ENCODE measurements at regions not wholly inside any gene's neighbourhood (a gene's known extent, or its start where the extent isn't known, plus 50 kb on each side); places are given as distances from the start of the nearest gene placed in this dataset.

DNA sequence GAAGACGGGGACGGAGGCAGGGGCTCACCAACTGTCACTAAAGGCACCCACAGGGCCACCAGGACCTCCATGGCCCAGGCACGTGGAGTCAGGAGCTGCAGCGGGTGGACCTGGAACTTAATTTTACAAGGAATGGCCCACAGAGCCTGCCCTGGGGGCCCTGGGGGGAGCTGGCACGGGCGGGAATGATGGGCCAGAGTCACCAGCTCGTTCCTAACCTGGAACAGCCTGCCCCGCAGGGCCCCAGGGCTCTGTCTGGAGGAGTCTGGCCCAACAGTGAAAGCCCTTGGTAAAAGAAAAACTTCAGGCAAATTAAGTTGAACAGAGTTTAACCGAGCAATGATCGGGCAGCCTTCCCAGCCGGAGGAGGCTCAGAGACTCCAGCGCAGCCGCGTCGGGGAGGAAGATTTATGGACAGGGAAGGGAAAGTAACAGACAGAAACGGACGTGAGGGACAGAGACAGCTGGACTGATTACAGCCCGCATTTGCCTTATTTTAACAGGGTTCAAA, 118.4 kb upstream of the TMEM18 start:
- H3K36me3 Mint-ChIP-seq (ENCODE audit: unreplicated experiment), result peaks cover 11% of the 10 kb centered on the region
- H3K27ac Mint-ChIP-seq (ENCODE audit: unreplicated experiment), result no peak overlapping the region
- TF ChIP-seq, protein P1, sequence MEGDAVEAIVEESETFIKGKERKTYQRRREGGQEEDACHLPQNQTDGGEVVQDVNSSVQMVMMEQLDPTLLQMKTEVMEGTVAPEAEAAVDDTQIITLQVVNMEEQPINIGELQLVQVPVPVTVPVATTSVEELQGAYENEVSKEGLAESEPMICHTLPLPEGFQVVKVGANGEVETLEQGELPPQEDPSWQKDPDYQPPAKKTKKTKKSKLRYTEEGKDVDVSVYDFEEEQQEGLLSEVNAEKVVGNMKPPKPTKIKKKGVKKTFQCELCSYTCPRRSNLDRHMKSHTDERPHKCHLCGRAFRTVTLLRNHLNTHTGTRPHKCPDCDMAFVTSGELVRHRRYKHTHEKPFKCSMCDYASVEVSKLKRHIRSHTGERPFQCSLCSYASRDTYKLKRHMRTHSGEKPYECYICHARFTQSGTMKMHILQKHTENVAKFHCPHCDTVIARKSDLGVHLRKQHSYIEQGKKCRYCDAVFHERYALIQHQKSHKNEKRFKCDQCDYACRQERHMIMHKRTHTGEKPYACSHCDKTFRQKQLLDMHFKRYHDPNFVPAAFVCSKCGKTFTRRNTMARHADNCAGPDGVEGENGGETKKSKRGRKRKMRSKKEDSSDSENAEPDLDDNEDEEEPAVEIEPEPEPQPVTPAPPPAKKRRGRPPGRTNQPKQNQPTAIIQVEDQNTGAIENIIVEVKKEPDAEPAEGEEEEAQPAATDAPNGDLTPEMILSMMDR (IDR thresholded peaks at IDR 0.05; ENCODE audit: partially characterized antibody, unreplicated experiment), result no peak
- H3K4me3 Mint-ChIP-seq (ENCODE audit: unreplicated experiment), result no peak overlapping the region
- peaks cover 20% of the 10 kb centered on the region for H3K4me1 Mint-ChIP-seq (ENCODE audit: low read depth, unreplicated experiment)
- H3K27me3 Mint-ChIP-seq (ENCODE audit: unreplicated experiment), result no peaks in the 10 kb centered on the region
- peaks cover 2% of the 10 kb centered on the region for H3K9me3 Mint-ChIP-seq (ENCODE audit: unreplicated experiment)
- no peak for DNase-seq

DNA sequence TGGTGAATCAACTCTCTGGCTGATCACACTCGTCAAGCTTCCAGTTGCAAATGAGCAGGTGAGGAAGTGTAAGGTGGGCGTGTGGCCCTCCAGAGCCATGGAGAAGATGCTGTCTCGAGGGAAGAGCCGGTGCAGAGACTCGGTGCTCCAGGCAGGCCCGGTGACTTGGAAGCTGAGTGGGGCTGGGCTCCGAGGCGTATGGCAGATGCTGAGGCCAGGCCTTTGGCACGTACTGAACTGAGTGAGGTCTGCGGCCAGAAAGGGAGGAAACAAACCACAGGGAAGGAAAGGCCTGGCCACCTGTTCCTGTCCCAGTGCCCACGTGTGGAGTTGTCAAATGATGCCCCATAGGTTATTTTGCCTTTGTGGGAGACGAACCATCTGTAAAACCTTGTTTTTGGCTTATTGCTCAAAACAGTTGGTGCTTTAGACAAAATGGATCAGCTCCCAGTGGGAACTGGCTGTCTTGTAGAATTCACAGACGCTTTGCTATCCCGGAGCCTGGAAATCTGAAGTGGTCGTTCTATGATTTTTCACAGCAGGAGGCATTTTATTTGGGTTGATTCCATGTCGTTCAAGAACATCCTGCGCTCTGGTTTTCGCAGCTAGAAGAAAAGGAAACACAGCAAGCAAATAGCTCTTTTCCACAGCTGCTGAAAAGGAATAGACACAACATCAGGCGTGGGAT, 117.5 kb upstream of the TMEM18 start:
- Mint-ChIP-seq H3K36me3 (ENCODE audit: unreplicated experiment) (peaks cover 11% of the 10 kb centered on the region), H3K27ac (ENCODE audit: unreplicated experiment) (no peak overlapping the region), H3K9me3 (ENCODE audit: unreplicated experiment) (peaks cover 2% of the 10 kb centered on the region), H3K4me1 (ENCODE audit: low read depth, unreplicated experiment) (peaks cover 20% of the 10 kb centered on the region), H3K27me3 (ENCODE audit: unreplicated experiment) (no peaks in the 10 kb centered on the region), H3K4me3 (ENCODE audit: unreplicated experiment) (no peak overlapping the region)
- TF ChIP-seq, protein P1 (IDR thresholded peaks at IDR 0.05; ENCODE audit: partially characterized antibody, unreplicated experiment), result no peak
- DNase-seq, result no peak

DNA sequence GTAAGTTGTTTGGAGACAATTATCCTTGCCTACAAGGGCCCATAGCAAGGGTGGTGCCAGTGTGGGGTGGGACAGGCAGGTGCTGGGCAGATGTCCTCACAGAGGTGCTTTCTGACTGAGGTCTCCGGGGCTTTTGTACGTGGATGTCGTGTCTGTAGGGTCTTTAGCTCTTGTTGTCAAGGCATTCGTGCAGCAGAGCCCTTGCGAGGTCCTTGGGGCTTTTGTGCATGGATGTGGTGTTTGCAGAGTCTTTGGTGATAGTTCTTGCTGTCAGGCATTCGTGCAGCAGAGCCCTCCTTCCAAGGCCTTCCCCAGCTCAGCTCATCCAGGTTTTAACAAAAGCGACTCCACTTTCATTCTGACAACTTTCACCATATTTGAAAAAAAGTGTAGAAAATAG, 116.0 kb upstream of the TMEM18 start:
- Mint-ChIP-seq H3K36me3 (ENCODE audit: unreplicated experiment) (peaks cover 16% of the 10 kb centered on the region), H3K4me1 (ENCODE audit: low read depth, unreplicated experiment) (peaks cover 20% of the 10 kb centered on the region), H3K27ac (ENCODE audit: unreplicated experiment) (no peak overlapping the region), H3K27me3 (ENCODE audit: unreplicated experiment) (peaks cover 3% of the 10 kb centered on the region), H3K9me3 (ENCODE audit: unreplicated experiment) (peaks cover 4% of the 10 kb centered on the region), H3K4me3 (ENCODE audit: unreplicated experiment) (no peak overlapping the region)
- DNase-seq, result no peak
- TF ChIP-seq, protein P1 (IDR thresholded peaks at IDR 0.05; ENCODE audit: partially characterized antibody, unreplicated experiment), result no peak

DNA sequence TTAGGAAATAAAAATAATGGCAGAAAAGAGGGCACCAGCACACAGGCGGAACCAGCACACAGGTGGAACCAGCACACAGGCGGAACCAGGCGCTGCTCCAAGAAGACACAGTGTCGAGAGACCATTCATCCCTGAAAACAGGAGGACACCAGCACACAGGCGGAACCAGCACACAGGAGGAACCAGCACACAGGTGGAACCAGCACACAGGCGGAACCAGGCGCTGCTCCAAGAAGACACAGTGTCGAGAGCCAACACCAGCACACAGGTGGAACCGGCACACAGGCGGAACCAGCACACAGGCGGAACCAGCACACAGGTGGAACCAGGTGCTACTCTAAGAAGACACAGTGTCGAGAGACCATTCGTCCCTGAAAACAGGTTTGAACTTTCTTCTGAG, 115.5 kb upstream of the TMEM18 start:
- Mint-ChIP-seq H3K27ac (ENCODE audit: unreplicated experiment) (no peak overlapping the region), H3K36me3 (ENCODE audit: unreplicated experiment) (peaks cover 16% of the 10 kb centered on the region), H3K9me3 (ENCODE audit: unreplicated experiment) (peaks cover 6% of the 10 kb centered on the region), H3K4me3 (ENCODE audit: unreplicated experiment) (no peak overlapping the region), H3K27me3 (ENCODE audit: unreplicated experiment) (peaks cover 3% of the 10 kb centered on the region), H3K4me1 (ENCODE audit: low read depth, unreplicated experiment) (peaks cover 22% of the 10 kb centered on the region)
- TF ChIP-seq, protein P1 (IDR thresholded peaks at IDR 0.05; ENCODE audit: partially characterized antibody, unreplicated experiment), result no peak
- DNase-seq, result no peak

DNA sequence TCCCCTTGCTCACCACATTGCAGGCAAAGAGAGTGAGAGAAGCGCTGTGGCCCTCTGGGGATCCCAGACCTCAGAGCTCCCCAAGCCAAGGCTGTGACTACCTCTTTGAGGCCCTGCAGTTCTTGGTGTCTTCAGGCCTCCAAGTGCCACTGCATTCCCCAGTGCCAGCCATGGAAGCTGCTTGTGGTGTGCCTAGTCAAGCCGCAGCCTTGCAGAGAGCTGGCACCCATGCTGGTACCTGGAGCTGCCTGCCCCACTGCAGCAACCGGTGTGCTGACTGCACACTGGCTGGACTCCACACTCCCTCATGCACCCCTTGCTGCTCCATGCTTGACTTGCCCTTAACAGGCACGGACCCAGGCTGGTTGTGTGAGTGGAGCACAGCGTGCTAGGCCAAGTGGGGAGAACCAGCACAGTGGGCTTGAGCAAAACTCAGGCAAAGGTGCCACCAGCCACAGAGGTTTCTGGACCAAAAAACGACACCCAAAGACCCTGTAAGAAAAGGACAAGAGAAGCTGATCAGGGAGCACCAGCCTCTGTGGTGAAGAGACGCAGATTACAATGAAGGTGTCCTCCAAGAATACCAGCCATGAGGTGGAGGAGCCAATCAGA, 113.5 kb upstream of the TMEM18 start:
- peaks cover 3% of the 10 kb centered on the region for H3K27me3 Mint-ChIP-seq (ENCODE audit: unreplicated experiment)
- TF ChIP-seq, protein P1 (IDR thresholded peaks at IDR 0.05; ENCODE audit: partially characterized antibody, unreplicated experiment), result no peak
- peaks cover 16% of the 10 kb centered on the region for H3K36me3 Mint-ChIP-seq (ENCODE audit: unreplicated experiment)
- peaks cover 25% of the 10 kb centered on the region for H3K4me1 Mint-ChIP-seq (ENCODE audit: low read depth, unreplicated experiment)
- H3K9me3 Mint-ChIP-seq (ENCODE audit: unreplicated experiment), result peaks cover 6% of the 10 kb centered on the region
- no peak for DNase-seq
- H3K27ac Mint-ChIP-seq (ENCODE audit: unreplicated experiment), result no peak overlapping the region
- H3K4me3 Mint-ChIP-seq (ENCODE audit: unreplicated experiment), result no peak overlapping the region

All from glutamatergic neuron (in vitro differentiated cells).